NT2/D1 (cell line): ENCODE measurements at regions not wholly inside any gene's neighbourhood (a gene's known extent, or its start where the extent isn't known, plus 50 kb on each side); places are given as distances from the start of the nearest gene placed in this dataset.
"Not testable (repeated sequence)": the region's sequence is repeated elsewhere in the genome, so short reads cannot be mapped to it uniquely, and the experiment has no call there.

Experiments
- SUZ12 ChIP-seq: IDR thresholded peaks from 2 replicates; pipeline ENCODE4 v1.6.1; 2011; ENCODE audit not compliant: insufficient read length, insufficient read depth; ENCODE audit errors: extremely low read depth
- YY1 ChIP-seq: IDR thresholded peaks from 2 replicates; pipeline ENCODE4 v1.6.1; 2011; ENCODE audit not compliant: insufficient read length, insufficient read depth
- ZNF274 ChIP-seq: IDR thresholded peaks from 2 replicates; pipeline ENCODE4 v1.6.1; 2011; ENCODE audit warnings: mild to moderate bottlenecking, low read depth, low read length

GRCh38 chr9:40223353-40223752 lies 867.9 kb downstream of the SPATA31A1 start:
- TF ChIP-seq YY1, ZNF274, SUZ12: not testable (repeated sequence)
